WTC11 (cell line): ENCODE measurements at regions not wholly inside any gene's neighbourhood (a gene's known extent, or its start where the extent isn't known, plus 50 kb on each side); places are given as distances from the start of the nearest gene placed in this dataset.

ENCODE experiments used
- ATAC-seq: fragments of 200-7000 bp; cut with Tn5 transposase; 2 replicates; pipeline ENCODE4 v1.10.0; 2021; ENCODE audit warnings: mild to moderate bottlenecking, moderate library complexity
- CTCF ChIA-PET: fragments of 300-600 bp; sonication (Branson Sonifier 250); formaldehyde crosslinking; loops from one replicate; lab custom pipeline; 2021; ENCODE audit warnings: antibody characterized with exemption; lab: Charles Lee
- POLR2A ChIA-PET: fragments of 350-600 bp; sonication (Branson Sonifier 250); formaldehyde crosslinking; loops from one replicate; lab custom pipeline; 2021; ENCODE audit warnings: antibody characterized with exemption; lab: Charles Lee
- DNase-seq: peaks from one replicate; pipeline ENCODE4 v3.0.0; 2021; ENCODE audit warnings: low spot score
- H3K27ac Mint-ChIP-seq: 2 replicates; pipeline ENCODE4 v1.8.0; 2021; ENCODE audit warnings: mixed read lengths
- H3K27me3 Mint-ChIP-seq: 2 replicates; pipeline ENCODE4 v1.8.0; 2021; ENCODE audit warnings: low read depth, mild to moderate bottlenecking, moderate library complexity, mixed read lengths
- H3K36me3 Mint-ChIP-seq: 2 replicates; pipeline ENCODE4 v1.8.0; 2021; ENCODE audit warnings: mixed read lengths
- H3K4me1 Mint-ChIP-seq: 2 replicates; pipeline ENCODE4 v1.8.0; 2022; ENCODE audit warnings: mixed read lengths
- H3K4me3 Mint-ChIP-seq: 2 replicates; pipeline ENCODE4 v1.8.0; 2021; ENCODE audit warnings: mild to moderate bottlenecking, moderate library complexity, mixed read lengths
- H3K9me3 Mint-ChIP-seq: 2 replicates; pipeline ENCODE4 v1.8.0; 2021; ENCODE audit warnings: mixed read lengths
- ATF3 ChIP-seq: sonication (generic); formaldehyde crosslinking; conservative IDR thresholded peaks from 2 replicates; pipeline ENCODE4 v1.8.1; 2022; ENCODE audit warnings: mild to moderate bottlenecking, missing genetic modification reagents
- ATF6 ChIP-seq: sonication (generic); formaldehyde crosslinking; IDR thresholded peaks from 2 replicates; pipeline ENCODE4 v1.8.1; 2023; ENCODE audit warnings: mild to moderate bottlenecking, missing genetic modification reagents
- E2F1 ChIP-seq: sonication (generic); formaldehyde crosslinking; IDR thresholded peaks from 2 replicates; pipeline ENCODE4 v1.8.0; 2022; ENCODE audit warnings: mild to moderate bottlenecking, missing genetic modification reagents
- E2F5 ChIP-seq: sonication (generic); formaldehyde crosslinking; IDR thresholded peaks from 2 replicates; pipeline ENCODE4 v1.8.1; 2022; ENCODE audit warnings: mild to moderate bottlenecking, moderate library complexity, missing genetic modification reagents
- ELF4 ChIP-seq: sonication (generic); formaldehyde crosslinking; IDR thresholded peaks from 2 replicates; pipeline ENCODE4 v1.8.1; 2022; ENCODE audit warnings: low read depth, mild to moderate bottlenecking, moderate library complexity, missing genetic modification reagents
- EMX1 ChIP-seq: fragments of 250-450 bp; sonication (Bioruptor Pico); IDR thresholded peaks from 2 replicates; pipeline ENCODE4 v1.8.0; 2021; ENCODE audit warnings: mild to moderate bottlenecking
- ETV6 ChIP-seq: sonication (generic); formaldehyde crosslinking; IDR thresholded peaks from 2 replicates; pipeline ENCODE4 v1.8.1; 2022; ENCODE audit warnings: mild to moderate bottlenecking, missing genetic modification reagents
- FOXJ3 ChIP-seq: sonication (generic); formaldehyde crosslinking; IDR thresholded peaks from 2 replicates; pipeline ENCODE4 v1.9.0; 2021; ENCODE audit warnings: missing genetic modification reagents, mild to moderate bottlenecking, borderline replicate concordance
- GTF2I ChIP-seq: fragments of 250-450 bp; sonication (Bioruptor Pico); conservative IDR thresholded peaks from 2 replicates; pipeline ENCODE4 v1.4.0; 2021; ENCODE audit warnings: mild to moderate bottlenecking
- HMGA2 ChIP-seq: fragments of 250-450 bp; sonication (Bioruptor Pico); IDR thresholded peaks from 2 replicates; pipeline ENCODE4 v1.4.0; 2021; ENCODE audit warnings: mild to moderate bottlenecking, moderate library complexity
- JAZF1 ChIP-seq: fragments of 250-450 bp; sonication (Bioruptor Pico); IDR thresholded peaks from 2 replicates; pipeline ENCODE4 v1.9.0; 2021; ENCODE audit warnings: moderate library complexity, mild to moderate bottlenecking, inconsistent platforms
- NFE2L1 ChIP-seq: sonication (generic); formaldehyde crosslinking; IDR thresholded peaks from 2 replicates; pipeline ENCODE4 v1.8.1; 2023; ENCODE audit warnings: missing genetic modification reagents
- NR1H2 ChIP-seq: sonication (generic); formaldehyde crosslinking; IDR thresholded peaks from 2 replicates; pipeline ENCODE4 v1.9.0; 2021; ENCODE audit warnings: mild to moderate bottlenecking, moderate library complexity, missing genetic modification reagents
- NR2C2 ChIP-seq: sonication (generic); formaldehyde crosslinking; IDR thresholded peaks from 2 replicates; pipeline ENCODE4 v1.8.0; 2022; ENCODE audit warnings: mild to moderate bottlenecking, missing genetic modification reagents
- OVOL2 ChIP-seq: fragments of 250-450 bp; sonication (Bioruptor Pico); IDR thresholded peaks from 2 replicates; pipeline ENCODE4 v1.9.0; 2021; ENCODE audit warnings: mild to moderate bottlenecking, borderline replicate concordance
- PREB ChIP-seq: sonication (generic); formaldehyde crosslinking; IDR thresholded peaks from 2 replicates; pipeline ENCODE4 v1.8.1; 2022; ENCODE audit warnings: mild to moderate bottlenecking, missing genetic modification reagents, moderate library complexity, borderline replicate concordance
- SMAD4 ChIP-seq: sonication (generic); formaldehyde crosslinking; IDR thresholded peaks from 2 replicates; pipeline ENCODE4 v1.8.0; 2022; ENCODE audit warnings: mild to moderate bottlenecking, missing genetic modification reagents
- ZBTB21 ChIP-seq: sonication (generic); formaldehyde crosslinking; IDR thresholded peaks from 2 replicates; pipeline ENCODE4 v1.8.1; 2023; ENCODE audit warnings: mild to moderate bottlenecking, missing genetic modification reagents, borderline replicate concordance
- ZNF121 ChIP-seq: sonication (generic); formaldehyde crosslinking; IDR thresholded peaks from 2 replicates; pipeline ENCODE4 v1.8.0; 2023; ENCODE audit warnings: missing genetic modification reagents
- ZNF263 ChIP-seq: sonication (generic); formaldehyde crosslinking; IDR thresholded peaks from 2 replicates; pipeline ENCODE4 v1.8.1; 2022; ENCODE audit warnings: low read depth, mild to moderate bottlenecking, moderate library complexity, missing genetic modification reagents
- ZNF396 ChIP-seq: fragments of 250-450 bp; sonication (Bioruptor Pico); IDR thresholded peaks from 2 replicates; pipeline ENCODE4 v1.8.0; 2021; ENCODE audit warnings: mild to moderate bottlenecking, moderate library complexity, borderline replicate concordance
- ZNF416 ChIP-seq: fragments of 250-450 bp; sonication (Bioruptor Pico); IDR thresholded peaks from 2 replicates; pipeline ENCODE4 v1.9.0; 2021; ENCODE audit warnings: mild to moderate bottlenecking, inconsistent platforms
- ZNF532 ChIP-seq: fragments of 250-450 bp; sonication (Bioruptor Pico); IDR thresholded peaks from 2 replicates; pipeline ENCODE4 v1.9.0; 2021; ENCODE audit warnings: mild to moderate bottlenecking, borderline replicate concordance
- TF ChIP-seq, protein P1 (sequence below): sonication (generic); formaldehyde crosslinking; IDR thresholded peaks from 2 replicates; pipeline ENCODE4 v1.8.1; 2022; ENCODE audit warnings: low read depth, mild to moderate bottlenecking, moderate library complexity, missing genetic modification reagents, borderline replicate concordance

- no peak for TF ChIP-seq ETV6 (CRISPR knock-in tag)
- no peak for TF ChIP-seq SMAD4 (CRISPR knock-in tag)
- TF ChIP-seq ZBTB21 (CRISPR knock-in tag), result no peak
- TF ChIP-seq ZNF121 (CRISPR knock-in tag), result no peak
Observed at GRCh38 chr7:41842956-41843355, 140.1 kb upstream of the INHBA start (continued).

DNA sequence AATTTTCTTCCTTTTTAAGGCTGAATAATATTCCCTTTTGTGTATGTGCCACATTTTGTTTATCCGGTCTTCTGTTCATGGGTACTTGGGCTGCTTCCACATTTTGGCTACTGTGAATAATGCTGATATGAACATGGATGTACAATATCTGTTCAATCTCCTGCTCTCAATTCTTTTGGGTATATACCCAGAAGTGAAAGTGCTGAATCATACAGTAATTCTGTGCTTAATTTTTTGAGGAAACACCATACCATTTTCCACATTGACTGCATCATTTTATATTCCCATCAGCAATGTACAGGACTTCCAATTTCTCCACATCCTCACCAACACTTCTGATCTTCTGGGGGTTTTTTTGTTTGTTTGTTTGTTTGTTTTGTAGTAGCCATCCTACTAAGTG, 135.0 kb upstream of the INHBA start:
- DNase-seq, result no peak
- H3K27me3 Mint-ChIP-seq, result peaks cover 3% of the 10 kb centered on the region
- CTCF ChIA-PET, result no interaction called here
- POLR2A ChIA-PET, result no interaction called here
- H3K36me3 Mint-ChIP-seq, result no peaks in the 10 kb centered on the region
- no peak overlapping the region for H3K27ac Mint-ChIP-seq
- TF ChIP-seq OVOL2 (CRISPR knock-in tag) (no peak), ATF3 (CRISPR knock-in tag) (no peak), FOXJ3 (CRISPR knock-in tag) (no peak), JAZF1 (CRISPR knock-in tag) (no peak), HMGA2 (CRISPR knock-in tag) (no peak), EMX1 (CRISPR knock-in tag) (no peak), ELF4 (CRISPR knock-in tag) (no peak), PREB (CRISPR knock-in tag) (no peak), ATF6 (CRISPR knock-in tag) (no peak), SMAD4 (CRISPR knock-in tag) (no peak), ZNF263 (no peak), ZNF396 (no peak)
- ATAC-seq, result no peak
- H3K9me3 Mint-ChIP-seq, result peaks cover 15% of the 10 kb centered on the region
- H3K4me3 Mint-ChIP-seq, result no peak overlapping the region
- H3K4me1 Mint-ChIP-seq, result peaks cover 7% of the 10 kb centered on the region

GRCh38 chr7:41835976-41836530, 133.2 kb upstream of the INHBA start:
- CTCF ChIA-PET, result no interaction called here
- Mint-ChIP-seq H3K9me3 (peaks cover 28% of the 10 kb centered on the region), H3K4me3 (no peak overlapping the region), H3K27ac (no peak overlapping the region), H3K27me3 (peaks cover 15% of the 10 kb centered on the region), H3K36me3 (peaks cover 6% of the 10 kb centered on the region), H3K4me1 (peaks cover 13% of the 10 kb centered on the region)
- POLR2A ChIA-PET, result no interaction called here
- ATAC-seq, result no peak
- no peak for DNase-seq
- TF ChIP-seq ZNF416 (CRISPR knock-in tag) (no peak), E2F1 (no peak), ZNF532 (no peak), NR2C2 (CRISPR knock-in tag) (no peak), NR1H2 (CRISPR knock-in tag) (no peak), E2F5 (CRISPR knock-in tag) (no peak), GTF2I (CRISPR knock-in tag) (no peak), NFE2L1 (CRISPR knock-in tag) (no peak)
- TF ChIP-seq, protein P1, sequence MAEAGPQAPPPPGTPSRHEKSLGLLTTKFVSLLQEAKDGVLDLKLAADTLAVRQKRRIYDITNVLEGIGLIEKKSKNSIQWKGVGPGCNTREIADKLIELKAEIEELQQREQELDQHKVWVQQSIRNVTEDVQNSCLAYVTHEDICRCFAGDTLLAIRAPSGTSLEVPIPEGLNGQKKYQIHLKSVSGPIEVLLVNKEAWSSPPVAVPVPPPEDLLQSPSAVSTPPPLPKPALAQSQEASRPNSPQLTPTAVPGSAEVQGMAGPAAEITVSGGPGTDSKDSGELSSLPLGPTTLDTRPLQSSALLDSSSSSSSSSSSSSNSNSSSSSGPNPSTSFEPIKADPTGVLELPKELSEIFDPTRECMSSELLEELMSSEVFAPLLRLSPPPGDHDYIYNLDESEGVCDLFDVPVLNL (CRISPR knock-in tag), result no peak
